ENCODE measurements at regions not wholly inside any gene's neighbourhood (a gene's known extent, or its start where the extent isn't known, plus 50 kb on each side); places are given as distances from the start of the nearest gene placed in this dataset.

DNA sequence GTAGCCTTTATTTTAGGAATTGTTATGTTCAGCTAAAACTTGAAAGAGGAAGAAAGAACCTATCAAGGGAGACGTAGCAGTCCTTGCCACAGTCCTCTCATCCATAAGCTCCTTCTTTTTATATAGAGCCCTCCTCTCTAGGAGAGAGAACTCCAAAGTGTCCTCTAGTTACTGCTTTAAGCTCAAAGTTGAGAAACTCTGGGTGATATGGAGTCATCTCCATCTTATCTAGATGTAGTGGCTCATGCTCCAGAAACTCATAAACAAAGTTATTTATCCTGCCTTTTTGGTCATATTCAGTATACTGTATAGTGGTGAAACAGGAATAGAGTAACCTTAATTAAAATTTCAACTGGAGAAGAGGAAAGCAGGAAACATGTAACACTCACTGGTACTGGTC is 90.4 kb upstream of the ATF7IP start:
- Mint-ChIP-seq H3K36me3 (ENCODE audit: low read depth) (peaks cover 10% of the 10 kb centered on the region; the same call in 2 of the 3 replicates), H3K9me3 (peaks cover 17% of the 10 kb centered on the region), H3K27ac (no peak overlapping the region), H3K27me3 (ENCODE audit: insufficient read depth, low read depth, poor library complexity) (peaks cover 18% of the 10 kb centered on the region), H3K4me1 (no peaks in the 10 kb centered on the region), H3K4me3 (no peak overlapping the region)
- H3K79me2 ChIP-seq (replicated peaks; ENCODE audit: insufficient read depth) = no peaks in the 10 kb centered on the region
- DNase-seq (ENCODE audit: low spot score) (no peak), ATAC-seq (no peak)
- H3K9me2 ChIP-seq (ENCODE audit: insufficient read depth) = no peaks in the 10 kb centered on the region
- H4K20me1 ChIP-seq (replicated peaks; ENCODE audit: insufficient read depth) = no peaks in the 10 kb centered on the region
- H3K36me3 ChIP-seq (ENCODE audit: insufficient read depth) = no peaks in the 10 kb centered on the region
- H3K27me3 ChIP-seq (ENCODE audit: insufficient read depth) = peaks cover 7% of the 10 kb centered on the region
- no peaks in the 10 kb centered on the region for H3K4me1 ChIP-seq (ENCODE audit: insufficient read depth)
- H3F3A ChIP-seq (replicated peaks; ENCODE audit: low read depth) = no peaks in the 10 kb centered on the region
- no peak overlapping the region for H3K27ac ChIP-seq (ENCODE audit: low read depth)
- TF ChIP-seq ZNF331 (CRISPR knock-in tag; IDR thresholded peaks at IDR 0.05; ENCODE audit: low read depth) (no peak), ZNF114 (CRISPR knock-in tag; IDR thresholded peaks at IDR 0.05) (no peak), CREB1 (CRISPR knock-in tag; IDR thresholded peaks at IDR 0.05; ENCODE audit: low read depth) (no peak), JUNB (IDR thresholded peaks at IDR 0.05; ENCODE audit: unreplicated experiment) (no peak), EZH2phosphoT487 (IDR thresholded peaks at IDR 0.05; ENCODE audit: unreplicated experiment) (no peak), STAT1 (IDR thresholded peaks at IDR 0.05; ENCODE audit: unreplicated experiment) (no peak), EZH2 (IDR thresholded peaks at IDR 0.05; ENCODE audit: low read depth, unreplicated experiment) (no peak), POLR2AphosphoS5 (IDR thresholded peaks at IDR 0.05; ENCODE audit: low read depth) (no peak), NANOG (IDR thresholded peaks at IDR 0.05; ENCODE audit: borderline replicate concordance) (no peak)
- TF ChIP-seq, protein P1, sequence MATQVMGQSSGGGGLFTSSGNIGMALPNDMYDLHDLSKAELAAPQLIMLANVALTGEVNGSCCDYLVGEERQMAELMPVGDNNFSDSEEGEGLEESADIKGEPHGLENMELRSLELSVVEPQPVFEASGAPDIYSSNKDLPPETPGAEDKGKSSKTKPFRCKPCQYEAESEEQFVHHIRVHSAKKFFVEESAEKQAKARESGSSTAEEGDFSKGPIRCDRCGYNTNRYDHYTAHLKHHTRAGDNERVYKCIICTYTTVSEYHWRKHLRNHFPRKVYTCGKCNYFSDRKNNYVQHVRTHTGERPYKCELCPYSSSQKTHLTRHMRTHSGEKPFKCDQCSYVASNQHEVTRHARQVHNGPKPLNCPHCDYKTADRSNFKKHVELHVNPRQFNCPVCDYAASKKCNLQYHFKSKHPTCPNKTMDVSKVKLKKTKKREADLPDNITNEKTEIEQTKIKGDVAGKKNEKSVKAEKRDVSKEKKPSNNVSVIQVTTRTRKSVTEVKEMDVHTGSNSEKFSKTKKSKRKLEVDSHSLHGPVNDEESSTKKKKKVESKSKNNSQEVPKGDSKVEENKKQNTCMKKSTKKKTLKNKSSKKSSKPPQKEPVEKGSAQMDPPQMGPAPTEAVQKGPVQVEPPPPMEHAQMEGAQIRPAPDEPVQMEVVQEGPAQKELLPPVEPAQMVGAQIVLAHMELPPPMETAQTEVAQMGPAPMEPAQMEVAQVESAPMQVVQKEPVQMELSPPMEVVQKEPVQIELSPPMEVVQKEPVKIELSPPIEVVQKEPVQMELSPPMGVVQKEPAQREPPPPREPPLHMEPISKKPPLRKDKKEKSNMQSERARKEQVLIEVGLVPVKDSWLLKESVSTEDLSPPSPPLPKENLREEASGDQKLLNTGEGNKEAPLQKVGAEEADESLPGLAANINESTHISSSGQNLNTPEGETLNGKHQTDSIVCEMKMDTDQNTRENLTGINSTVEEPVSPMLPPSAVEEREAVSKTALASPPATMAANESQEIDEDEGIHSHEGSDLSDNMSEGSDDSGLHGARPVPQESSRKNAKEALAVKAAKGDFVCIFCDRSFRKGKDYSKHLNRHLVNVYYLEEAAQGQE (IDR thresholded peaks at IDR 0.05; ENCODE audit: unreplicated experiment) = no peak
- TF ChIP-seq, protein P2, sequence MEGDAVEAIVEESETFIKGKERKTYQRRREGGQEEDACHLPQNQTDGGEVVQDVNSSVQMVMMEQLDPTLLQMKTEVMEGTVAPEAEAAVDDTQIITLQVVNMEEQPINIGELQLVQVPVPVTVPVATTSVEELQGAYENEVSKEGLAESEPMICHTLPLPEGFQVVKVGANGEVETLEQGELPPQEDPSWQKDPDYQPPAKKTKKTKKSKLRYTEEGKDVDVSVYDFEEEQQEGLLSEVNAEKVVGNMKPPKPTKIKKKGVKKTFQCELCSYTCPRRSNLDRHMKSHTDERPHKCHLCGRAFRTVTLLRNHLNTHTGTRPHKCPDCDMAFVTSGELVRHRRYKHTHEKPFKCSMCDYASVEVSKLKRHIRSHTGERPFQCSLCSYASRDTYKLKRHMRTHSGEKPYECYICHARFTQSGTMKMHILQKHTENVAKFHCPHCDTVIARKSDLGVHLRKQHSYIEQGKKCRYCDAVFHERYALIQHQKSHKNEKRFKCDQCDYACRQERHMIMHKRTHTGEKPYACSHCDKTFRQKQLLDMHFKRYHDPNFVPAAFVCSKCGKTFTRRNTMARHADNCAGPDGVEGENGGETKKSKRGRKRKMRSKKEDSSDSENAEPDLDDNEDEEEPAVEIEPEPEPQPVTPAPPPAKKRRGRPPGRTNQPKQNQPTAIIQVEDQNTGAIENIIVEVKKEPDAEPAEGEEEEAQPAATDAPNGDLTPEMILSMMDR (conservative IDR thresholded peaks at IDR 0.05; ENCODE audit: low read depth in 2 of 2) = no peak
- TF ChIP-seq, protein P3, sequence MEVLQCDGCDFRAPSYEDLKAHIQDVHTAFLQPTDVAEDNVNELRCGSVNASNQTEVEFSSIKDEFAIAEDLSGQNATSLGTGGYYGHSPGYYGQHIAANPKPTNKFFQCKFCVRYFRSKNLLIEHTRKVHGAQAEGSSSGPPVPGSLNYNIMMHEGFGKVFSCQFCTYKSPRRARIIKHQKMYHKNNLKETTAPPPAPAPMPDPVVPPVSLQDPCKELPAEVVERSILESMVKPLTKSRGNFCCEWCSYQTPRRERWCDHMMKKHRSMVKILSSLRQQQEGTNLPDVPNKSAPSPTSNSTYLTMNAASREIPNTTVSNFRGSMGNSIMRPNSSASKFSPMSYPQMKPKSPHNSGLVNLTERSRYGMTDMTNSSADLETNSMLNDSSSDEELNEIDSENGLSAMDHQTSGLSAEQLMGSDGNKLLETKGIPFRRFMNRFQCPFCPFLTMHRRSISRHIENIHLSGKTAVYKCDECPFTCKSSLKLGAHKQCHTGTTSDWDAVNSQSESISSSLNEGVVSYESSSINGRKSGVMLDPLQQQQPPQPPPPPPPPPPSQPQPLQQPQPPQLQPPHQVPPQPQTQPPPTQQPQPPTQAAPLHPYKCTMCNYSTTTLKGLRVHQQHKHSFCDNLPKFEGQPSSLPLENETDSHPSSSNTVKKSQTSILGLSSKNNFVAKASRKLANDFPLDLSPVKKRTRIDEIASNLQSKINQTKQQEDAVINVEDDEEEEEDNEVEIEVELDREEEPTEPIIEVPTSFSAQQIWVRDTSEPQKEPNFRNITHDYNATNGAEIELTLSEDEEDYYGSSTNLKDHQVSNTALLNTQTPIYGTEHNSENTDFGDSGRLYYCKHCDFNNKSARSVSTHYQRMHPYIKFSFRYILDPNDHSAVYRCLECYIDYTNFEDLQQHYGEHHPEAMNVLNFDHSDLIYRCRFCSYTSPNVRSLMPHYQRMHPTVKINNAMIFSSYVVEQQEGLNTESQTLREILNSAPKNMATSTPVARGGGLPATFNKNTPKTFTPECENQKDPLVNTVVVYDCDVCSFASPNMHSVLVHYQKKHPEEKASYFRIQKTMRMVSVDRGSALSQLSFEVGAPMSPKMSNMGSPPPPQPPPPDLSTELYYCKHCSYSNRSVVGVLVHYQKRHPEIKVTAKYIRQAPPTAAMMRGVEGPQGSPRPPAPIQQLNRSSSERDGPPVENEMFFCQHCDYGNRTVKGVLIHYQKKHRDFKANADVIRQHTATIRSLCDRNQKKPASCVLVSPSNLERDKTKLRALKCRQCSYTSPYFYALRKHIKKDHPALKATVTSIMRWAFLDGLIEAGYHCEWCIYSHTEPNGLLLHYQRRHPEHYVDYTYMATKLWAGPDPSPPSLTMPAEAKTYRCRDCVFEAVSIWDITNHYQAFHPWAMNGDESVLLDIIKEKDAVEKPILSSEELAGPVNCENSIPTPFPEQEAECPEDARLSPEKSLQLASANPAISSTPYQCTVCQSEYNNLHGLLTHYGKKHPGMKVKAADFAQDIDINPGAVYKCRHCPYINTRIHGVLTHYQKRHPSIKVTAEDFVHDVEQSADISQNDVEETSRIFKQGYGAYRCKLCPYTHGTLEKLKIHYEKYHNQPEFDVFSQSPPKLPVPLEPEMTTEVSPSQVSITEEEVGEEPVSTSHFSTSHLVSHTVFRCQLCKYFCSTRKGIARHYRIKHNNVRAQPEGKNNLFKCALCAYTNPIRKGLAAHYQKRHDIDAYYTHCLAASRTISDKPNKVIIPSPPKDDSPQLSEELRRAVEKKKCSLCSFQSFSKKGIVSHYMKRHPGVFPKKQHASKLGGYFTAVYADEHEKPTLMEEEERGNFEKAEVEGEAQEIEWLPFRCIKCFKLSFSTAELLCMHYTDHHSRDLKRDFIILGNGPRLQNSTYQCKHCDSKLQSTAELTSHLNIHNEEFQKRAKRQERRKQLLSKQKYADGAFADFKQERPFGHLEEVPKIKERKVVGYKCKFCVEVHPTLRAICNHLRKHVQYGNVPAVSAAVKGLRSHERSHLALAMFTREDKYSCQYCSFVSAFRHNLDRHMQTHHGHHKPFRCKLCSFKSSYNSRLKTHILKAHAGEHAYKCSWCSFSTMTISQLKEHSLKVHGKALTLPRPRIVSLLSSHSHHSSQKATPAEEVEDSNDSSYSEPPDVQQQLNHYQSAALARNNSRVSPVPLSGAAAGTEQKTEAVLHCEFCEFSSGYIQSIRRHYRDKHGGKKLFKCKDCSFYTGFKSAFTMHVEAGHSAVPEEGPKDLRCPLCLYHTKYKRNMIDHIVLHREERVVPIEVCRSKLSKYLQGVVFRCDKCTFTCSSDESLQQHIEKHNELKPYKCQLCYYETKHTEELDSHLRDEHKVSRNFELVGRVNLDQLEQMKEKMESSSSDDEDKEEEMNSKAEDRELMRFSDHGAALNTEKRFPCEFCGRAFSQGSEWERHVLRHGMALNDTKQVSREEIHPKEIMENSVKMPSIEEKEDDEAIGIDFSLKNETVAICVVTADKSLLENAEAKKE (CRISPR knock-in tag; IDR thresholded peaks at IDR 0.05) = no peak
- TF ChIP-seq, protein P4, sequence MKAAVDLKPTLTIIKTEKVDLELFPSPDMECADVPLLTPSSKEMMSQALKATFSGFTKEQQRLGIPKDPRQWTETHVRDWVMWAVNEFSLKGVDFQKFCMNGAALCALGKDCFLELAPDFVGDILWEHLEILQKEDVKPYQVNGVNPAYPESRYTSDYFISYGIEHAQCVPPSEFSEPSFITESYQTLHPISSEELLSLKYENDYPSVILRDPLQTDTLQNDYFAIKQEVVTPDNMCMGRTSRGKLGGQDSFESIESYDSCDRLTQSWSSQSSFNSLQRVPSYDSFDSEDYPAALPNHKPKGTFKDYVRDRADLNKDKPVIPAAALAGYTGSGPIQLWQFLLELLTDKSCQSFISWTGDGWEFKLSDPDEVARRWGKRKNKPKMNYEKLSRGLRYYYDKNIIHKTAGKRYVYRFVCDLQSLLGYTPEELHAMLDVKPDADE (IDR thresholded peaks at IDR 0.05) = no peak
- no peak overlapping the region for H2AFZ ChIP-seq
- H3K4me3 ChIP-seq = no peak overlapping the region
- H3K4me2 ChIP-seq = no peak overlapping the region

Measured in GM23338 (cell line).